NCI-H1436 (cell line): ENCODE measurements at regions not wholly inside any gene's neighbourhood (a gene's known extent, or its start where the extent isn't known, plus 50 kb on each side); places are given as distances from the start of the nearest gene placed in this dataset.

Experiments
- DNase-seq: peaks from one replicate; lab custom pipeline; 2025; lab: John Stamatoyannopoulos, UW

- DNase-seq, result no peak
These were observed 309.4 kb upstream of the TMTC1 start for GRCh38 chr12:30092983-30093617.

GRCh38 chr12:30090258-30090657 lies 306.5 kb upstream of the TMTC1 start:
- no peak for DNase-seq

- no peak for DNase-seq
These were observed 304.7 kb upstream of the TMTC1 start for GRCh38 chr12:30088259-30088995.

GRCh38 chr12:30082381-30082780 lies 298.6 kb upstream of the TMTC1 start:
- no peak for DNase-seq

- no peak for DNase-seq
These were observed 291.2 kb upstream of the TMTC1 start for GRCh38 chr12:30074916-30075315.

- no peak for DNase-seq
These were observed 289.1 kb upstream of the TMTC1 start for GRCh38 chr12:30072824-30073223.

- no peak for DNase-seq
These were observed 283.4 kb upstream of the TMTC1 start for GRCh38 chr12:30067146-30067545.

GRCh38 chr12:30064906-30065305 lies 281.2 kb upstream of the TMTC1 start:
- no peak for DNase-seq

GRCh38 chr12:30063435-30063945 lies 279.7 kb upstream of the TMTC1 start:
- no peak for DNase-seq

- no peak for DNase-seq
These were observed 264.6 kb upstream of the TMTC1 start for GRCh38 chr12:30048371-30048770.

- peak; percentile 1 for DNase-seq
These were observed 263.9 kb upstream of the TMTC1 start for GRCh38 chr12:30047516-30048254.

- no peak for DNase-seq
These were observed 262.6 kb upstream of the TMTC1 start for GRCh38 chr12:30046376-30046775.

GRCh38 chr12:30045171-30045570 lies 261.4 kb upstream of the TMTC1 start:
- no peak for DNase-seq

- no peak for DNase-seq
These were observed 260.5 kb upstream of the TMTC1 start for GRCh38 chr12:30044206-30044605.

- DNase-seq, result no peak
These were observed 259.6 kb upstream of the TMTC1 start for GRCh38 chr12:30043151-30043847.

- DNase-seq, result no peak
These were observed 257.4 kb upstream of the TMTC1 start for GRCh38 chr12:30041096-30041495.

- no peak for DNase-seq
These were observed 247.1 kb upstream of the TMTC1 start for GRCh38 chr12:30030693-30031374.

- DNase-seq, result no peak
These were observed 243.0 kb upstream of the TMTC1 start for GRCh38 chr12:30026621-30027234.

GRCh38 chr12:30025317-30025716 lies 241.6 kb upstream of the TMTC1 start:
- no peak for DNase-seq

- no peak for DNase-seq
These were observed 239.4 kb upstream of the TMTC1 start for GRCh38 chr12:30023186-30023585.
